Liver (tissue), 8 donors: ENCODE measurements at regions not wholly inside any gene's neighbourhood (a gene's known extent, or its start where the extent isn't known, plus 50 kb on each side); places are given as distances from the start of the nearest gene placed in this dataset.

Experiments
- DNase-seq: peaks from one replicate; pipeline ENCODE4 v3.0.0-alpha.2; 2017; ENCODE audit warnings: low spot score
- H3K27ac ChIP-seq, 2 donors: one replicate each; pipeline ENCODE4 v1.7.0; 2013; ENCODE audit warnings: inconsistent platforms in 2 of 2, low read length in 2 of 2, control low read depth in 1 of 2, low read depth in 1 of 2, mild to moderate bottlenecking in 1 of 2
- H3K27me3 ChIP-seq, 4 donors: one replicate each; pipeline versions ENCODE4 v1.6.1 to v1.7.0; 2013; ENCODE audit warnings: low read length in 3 of 4, inconsistent platforms in 1 of 4, mild to moderate bottlenecking in 1 of 4, moderate library complexity in 1 of 4; ENCODE audit not compliant: control insufficient read depth in 4 of 4, insufficient read depth in 4 of 4
- H3K36me3 ChIP-seq, 4 donors: one replicate each; pipeline versions ENCODE4 v1.6.1 to v1.7.0; 2013; ENCODE audit warnings: low read length in 3 of 4, mild to moderate bottlenecking in 3 of 4, low read depth in 1 of 4, moderate library complexity in 1 of 4; ENCODE audit not compliant: control insufficient read depth in 4 of 4, insufficient read depth in 3 of 4
- H3K4me1 ChIP-seq, 4 donors: one replicate each; pipeline versions ENCODE4 v1.6.1 to v1.7.0; 2013; ENCODE audit warnings: low read length in 3 of 4, mild to moderate bottlenecking in 3 of 4, moderate library complexity in 1 of 4; ENCODE audit not compliant: control insufficient read depth in 4 of 4, insufficient read depth in 4 of 4
- H3K4me3 ChIP-seq, 3 donors: one replicate each; pipeline versions ENCODE4 v1.6.1 to v1.7.0; 2013; ENCODE audit warnings: low read length in 3 of 3, control low read depth in 1 of 3, low read depth in 1 of 3, mild to moderate bottlenecking in 1 of 3
- H3K9ac ChIP-seq, 2 donors: one replicate each; pipeline ENCODE4 v1.7.0; 2013; ENCODE audit warnings: low read length in 2 of 2, mild to moderate bottlenecking in 2 of 2, moderate library complexity in 2 of 2, control low read depth in 1 of 2, low read depth in 1 of 2
- H3K9me3 ChIP-seq, 4 donors: one replicate each; pipeline versions ENCODE4 v1.6.1 to v1.7.0; 2013; ENCODE audit warnings: low read length in 3 of 4; ENCODE audit not compliant: control insufficient read depth in 4 of 4
- EGR1 ChIP-seq, 2 donors: IDR thresholded peaks; 2 replicates each; pipeline ENCODE4 v1.6.1; 2016 to 2018; ENCODE audit warnings: antibody characterized with exemption in 2 of 2, low read depth in 2 of 2
- FOXA1 ChIP-seq: IDR thresholded peaks from 2 replicates; pipeline ENCODE4 v1.6.1; 2016; ENCODE audit warnings: antibody characterized with exemption
- FOXA2 ChIP-seq: IDR thresholded peaks from 2 replicates; pipeline ENCODE4 v1.6.1; 2016; ENCODE audit warnings: antibody characterized with exemption
- GABPA ChIP-seq, 2 donors: IDR thresholded peaks in 1 of 2; conservative IDR thresholded peaks in 1 of 2; 2 replicates each; pipeline ENCODE4 v1.6.1; 2016; ENCODE audit warnings: antibody characterized with exemption in 2 of 2, mild to moderate bottlenecking in 1 of 2, moderate library complexity in 1 of 2
- HNF4A ChIP-seq, 2 donors: conservative IDR thresholded peaks; 2 replicates each; pipeline ENCODE4 v1.6.1; 2016; ENCODE audit warnings: antibody characterized with exemption in 2 of 2, mild to moderate bottlenecking in 2 of 2
- HNF4G ChIP-seq: IDR thresholded peaks from 2 replicates; pipeline ENCODE4 v1.6.1; 2016; ENCODE audit warnings: antibody characterized with exemption
- JUND ChIP-seq, 2 donors: IDR thresholded peaks; 2 replicates each; pipeline ENCODE4 v1.6.1; 2016; ENCODE audit warnings: antibody characterized with exemption in 2 of 2
- NR2F2 ChIP-seq: IDR thresholded peaks from 2 replicates; pipeline ENCODE4 v1.6.1; 2016; ENCODE audit warnings: antibody characterized with exemption
- RXRA ChIP-seq, 2 donors: IDR thresholded peaks; 2 replicates each; pipeline ENCODE4 v1.6.1; 2017 to 2018; ENCODE audit warnings: antibody characterized with exemption in 2 of 2, mild to moderate bottlenecking in 1 of 2
- SP1 ChIP-seq: IDR thresholded peaks from 2 replicates; pipeline ENCODE4 v1.6.1; 2018; ENCODE audit warnings: antibody characterized with exemption, mild to moderate bottlenecking
- TAF1 ChIP-seq: conservative IDR thresholded peaks from 2 replicates; pipeline ENCODE4 v1.6.1; 2016; ENCODE audit warnings: antibody characterized with exemption, mild to moderate bottlenecking
- YY1 ChIP-seq: IDR thresholded peaks from 2 replicates; pipeline ENCODE4 v1.6.1; 2016; ENCODE audit warnings: antibody characterized with exemption, mild to moderate bottlenecking
- WGBS: extraction: QIAGEN DNeasy Blood & Tissue Kit; methylation state at CpG from one replicate; pipeline ENCODE4 v1.1.7; 2013; 5-methylcytosine and 5-hydroxymethylcytosine counted together
- TF ChIP-seq, protein P1 (sequence below): IDR thresholded peaks from 2 replicates; pipeline ENCODE4 v1.6.1; 2016; ENCODE audit warnings: antibody characterized with exemption
- TF ChIP-seq, protein P2 (sequence below): IDR thresholded peaks from 2 replicates; pipeline ENCODE4 v1.6.1; 2016; ENCODE audit warnings: antibody characterized with exemption
- TF ChIP-seq, protein P3 (sequence below): fragments of 150-350 bp; IDR thresholded peaks from 2 replicates; pipeline ENCODE4 v1.5.1; 2017; ENCODE audit warnings: improper control_type of control experiment, low read depth, low read length; ENCODE audit not compliant: missing input control
- TF ChIP-seq, protein P4 (sequence below): IDR thresholded peaks from 2 replicates; pipeline ENCODE4 v1.6.1; 2016; ENCODE audit warnings: antibody characterized with exemption, mild to moderate bottlenecking
- TF ChIP-seq, protein P5 (sequence below): IDR thresholded peaks from 2 replicates; pipeline ENCODE4 v1.6.1; 2016; ENCODE audit warnings: antibody characterized with exemption
- donor health status: healthy.
- donor health status: healthy.
- donor health status: healthy.
- donor health status: healthy.
- donor health status: healthy.

DNA sequence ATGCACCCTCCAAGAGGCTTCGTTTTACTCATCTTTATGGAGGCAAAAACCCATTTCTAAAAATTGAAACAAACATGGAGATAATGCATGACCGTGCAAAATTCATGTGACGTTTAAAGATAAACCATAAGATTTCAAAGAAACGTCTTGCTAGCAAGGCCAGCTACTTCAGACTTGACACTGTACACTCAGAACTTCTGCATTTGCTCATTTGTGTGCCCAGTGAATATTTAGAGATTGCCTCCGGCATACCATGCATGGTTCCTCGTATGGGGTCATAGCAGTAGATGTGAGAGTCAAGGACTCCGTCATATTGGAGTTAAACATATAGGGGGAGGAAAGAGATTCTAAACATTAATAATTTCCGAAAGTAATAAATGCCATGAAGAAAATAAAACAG lies 78.6 kb upstream of the NEURL1B start:
- no peaks in the 10 kb centered on the region for H3K36me3 ChIP-seq
- H3K27me3 ChIP-seq = no peaks in the 10 kb centered on the region
- no peaks in the 10 kb centered on the region for H3K9me3 ChIP-seq
- whole genome bisulfite sequencing = 91% methylated on average over 8 of the region's 8 CpGs
- TF ChIP-seq TAF1 (no peak), NR2F2 (no peak), GABPA (IDR thresholded peaks at IDR 0.05 in 1 of 2, conservative IDR thresholded peaks at IDR 0.05 in 1 of 2) (no peak), FOXA1 (no peak), JUND (IDR thresholded peaks at IDR 0.05) (no peak), YY1 (no peak), FOXA2 (no peak), EGR1 (IDR thresholded peaks at IDR 0.05; ENCODE audit: low read depth in 2 of 2) (no peak), RXRA (IDR thresholded peaks at IDR 0.05) (no peak)
- TF ChIP-seq, protein P1, sequence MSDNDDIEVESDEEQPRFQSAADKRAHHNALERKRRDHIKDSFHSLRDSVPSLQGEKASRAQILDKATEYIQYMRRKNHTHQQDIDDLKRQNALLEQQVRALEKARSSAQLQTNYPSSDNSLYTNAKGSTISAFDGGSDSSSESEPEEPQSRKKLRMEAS = no peak
- TF ChIP-seq, protein P2, sequence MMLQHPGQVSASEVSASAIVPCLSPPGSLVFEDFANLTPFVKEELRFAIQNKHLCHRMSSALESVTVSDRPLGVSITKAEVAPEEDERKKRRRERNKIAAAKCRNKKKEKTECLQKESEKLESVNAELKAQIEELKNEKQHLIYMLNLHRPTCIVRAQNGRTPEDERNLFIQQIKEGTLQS = no peak
- TF ChIP-seq, protein P3, sequence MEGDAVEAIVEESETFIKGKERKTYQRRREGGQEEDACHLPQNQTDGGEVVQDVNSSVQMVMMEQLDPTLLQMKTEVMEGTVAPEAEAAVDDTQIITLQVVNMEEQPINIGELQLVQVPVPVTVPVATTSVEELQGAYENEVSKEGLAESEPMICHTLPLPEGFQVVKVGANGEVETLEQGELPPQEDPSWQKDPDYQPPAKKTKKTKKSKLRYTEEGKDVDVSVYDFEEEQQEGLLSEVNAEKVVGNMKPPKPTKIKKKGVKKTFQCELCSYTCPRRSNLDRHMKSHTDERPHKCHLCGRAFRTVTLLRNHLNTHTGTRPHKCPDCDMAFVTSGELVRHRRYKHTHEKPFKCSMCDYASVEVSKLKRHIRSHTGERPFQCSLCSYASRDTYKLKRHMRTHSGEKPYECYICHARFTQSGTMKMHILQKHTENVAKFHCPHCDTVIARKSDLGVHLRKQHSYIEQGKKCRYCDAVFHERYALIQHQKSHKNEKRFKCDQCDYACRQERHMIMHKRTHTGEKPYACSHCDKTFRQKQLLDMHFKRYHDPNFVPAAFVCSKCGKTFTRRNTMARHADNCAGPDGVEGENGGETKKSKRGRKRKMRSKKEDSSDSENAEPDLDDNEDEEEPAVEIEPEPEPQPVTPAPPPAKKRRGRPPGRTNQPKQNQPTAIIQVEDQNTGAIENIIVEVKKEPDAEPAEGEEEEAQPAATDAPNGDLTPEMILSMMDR = no peak
- TF ChIP-seq, protein P4, sequence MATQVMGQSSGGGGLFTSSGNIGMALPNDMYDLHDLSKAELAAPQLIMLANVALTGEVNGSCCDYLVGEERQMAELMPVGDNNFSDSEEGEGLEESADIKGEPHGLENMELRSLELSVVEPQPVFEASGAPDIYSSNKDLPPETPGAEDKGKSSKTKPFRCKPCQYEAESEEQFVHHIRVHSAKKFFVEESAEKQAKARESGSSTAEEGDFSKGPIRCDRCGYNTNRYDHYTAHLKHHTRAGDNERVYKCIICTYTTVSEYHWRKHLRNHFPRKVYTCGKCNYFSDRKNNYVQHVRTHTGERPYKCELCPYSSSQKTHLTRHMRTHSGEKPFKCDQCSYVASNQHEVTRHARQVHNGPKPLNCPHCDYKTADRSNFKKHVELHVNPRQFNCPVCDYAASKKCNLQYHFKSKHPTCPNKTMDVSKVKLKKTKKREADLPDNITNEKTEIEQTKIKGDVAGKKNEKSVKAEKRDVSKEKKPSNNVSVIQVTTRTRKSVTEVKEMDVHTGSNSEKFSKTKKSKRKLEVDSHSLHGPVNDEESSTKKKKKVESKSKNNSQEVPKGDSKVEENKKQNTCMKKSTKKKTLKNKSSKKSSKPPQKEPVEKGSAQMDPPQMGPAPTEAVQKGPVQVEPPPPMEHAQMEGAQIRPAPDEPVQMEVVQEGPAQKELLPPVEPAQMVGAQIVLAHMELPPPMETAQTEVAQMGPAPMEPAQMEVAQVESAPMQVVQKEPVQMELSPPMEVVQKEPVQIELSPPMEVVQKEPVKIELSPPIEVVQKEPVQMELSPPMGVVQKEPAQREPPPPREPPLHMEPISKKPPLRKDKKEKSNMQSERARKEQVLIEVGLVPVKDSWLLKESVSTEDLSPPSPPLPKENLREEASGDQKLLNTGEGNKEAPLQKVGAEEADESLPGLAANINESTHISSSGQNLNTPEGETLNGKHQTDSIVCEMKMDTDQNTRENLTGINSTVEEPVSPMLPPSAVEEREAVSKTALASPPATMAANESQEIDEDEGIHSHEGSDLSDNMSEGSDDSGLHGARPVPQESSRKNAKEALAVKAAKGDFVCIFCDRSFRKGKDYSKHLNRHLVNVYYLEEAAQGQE = no peak
- no peak overlapping the region for H3K9ac ChIP-seq
- no peak overlapping the region for H3K4me3 ChIP-seq
- DNase-seq = no peak
- H3K27ac ChIP-seq = no peak overlapping the region
- peaks cover 0 to 7% (median 1%) of the 10 kb centered on the region in 4 donors for H3K4me1 ChIP-seq

DNA sequence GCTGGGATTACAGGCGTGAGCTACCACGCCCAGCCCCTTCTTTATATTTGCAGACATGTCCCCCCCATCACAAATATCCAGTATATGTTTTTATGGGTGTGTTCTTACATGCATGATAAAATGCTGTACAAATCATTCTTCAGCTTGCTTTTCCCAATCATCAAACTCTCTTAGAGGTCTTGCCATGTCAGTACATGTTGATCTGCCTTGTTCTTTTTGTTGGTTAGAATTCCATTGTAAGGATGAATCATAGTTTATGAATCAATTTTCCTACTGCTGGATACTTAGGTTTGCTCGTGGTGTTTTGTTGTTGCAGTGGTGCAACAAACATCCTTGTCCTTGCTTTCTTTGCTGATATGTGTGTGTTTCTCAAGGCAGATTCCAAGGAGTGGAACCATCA lies 79.9 kb upstream of the NEURL1B start:
- H3K9me3 ChIP-seq = no peaks in the 10 kb centered on the region
- no peak for DNase-seq
- H3K27ac ChIP-seq = no peak overlapping the region
- H3K36me3 ChIP-seq = no peaks in the 10 kb centered on the region
- peaks cover 0 to 7% (median 1%) of the 10 kb centered on the region in 4 donors for H3K4me1 ChIP-seq
- no peak overlapping the region for H3K9ac ChIP-seq
- no peaks in the 10 kb centered on the region for H3K27me3 ChIP-seq
- TF ChIP-seq HNF4G (no peak), YY1 (no peak), RXRA (IDR thresholded peaks at IDR 0.05) (no peak), TAF1 (no peak), GABPA (IDR thresholded peaks at IDR 0.05 in 1 of 2, conservative IDR thresholded peaks at IDR 0.05 in 1 of 2) (no peak), NR2F2 (no peak), SP1 (no peak), EGR1 (IDR thresholded peaks at IDR 0.05; ENCODE audit: low read depth in 2 of 2) (no peak), HNF4A (conservative IDR thresholded peaks at IDR 0.05) (no peak), FOXA1 (no peak)
- TF ChIP-seq, protein P5, sequence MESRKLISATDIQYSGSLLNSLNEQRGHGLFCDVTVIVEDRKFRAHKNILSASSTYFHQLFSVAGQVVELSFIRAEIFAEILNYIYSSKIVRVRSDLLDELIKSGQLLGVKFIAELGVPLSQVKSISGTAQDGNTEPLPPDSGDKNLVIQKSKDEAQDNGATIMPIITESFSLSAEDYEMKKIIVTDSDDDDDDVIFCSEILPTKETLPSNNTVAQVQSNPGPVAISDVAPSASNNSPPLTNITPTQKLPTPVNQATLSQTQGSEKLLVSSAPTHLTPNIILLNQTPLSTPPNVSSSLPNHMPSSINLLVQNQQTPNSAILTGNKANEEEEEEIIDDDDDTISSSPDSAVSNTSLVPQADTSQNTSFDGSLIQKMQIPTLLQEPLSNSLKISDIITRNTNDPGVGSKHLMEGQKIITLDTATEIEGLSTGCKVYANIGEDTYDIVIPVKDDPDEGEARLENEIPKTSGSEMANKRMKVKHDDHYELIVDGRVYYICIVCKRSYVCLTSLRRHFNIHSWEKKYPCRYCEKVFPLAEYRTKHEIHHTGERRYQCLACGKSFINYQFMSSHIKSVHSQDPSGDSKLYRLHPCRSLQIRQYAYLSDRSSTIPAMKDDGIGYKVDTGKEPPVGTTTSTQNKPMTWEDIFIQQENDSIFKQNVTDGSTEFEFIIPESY = no peak
- TF ChIP-seq, protein P1 = no peak
- TF ChIP-seq, protein P2 = no peak
- TF ChIP-seq, protein P4 = no peak
- TF ChIP-seq, protein P3 = no peak
- 94% methylated on average over 3 of the region's 3 CpGs for WGBS
- no peak overlapping the region for H3K4me3 ChIP-seq
